ENCODE measurements at regions not wholly inside any gene's neighbourhood (a gene's known extent, or its start where the extent isn't known, plus 50 kb on each side); places are given as distances from the start of the nearest gene placed in this dataset.

DNA sequence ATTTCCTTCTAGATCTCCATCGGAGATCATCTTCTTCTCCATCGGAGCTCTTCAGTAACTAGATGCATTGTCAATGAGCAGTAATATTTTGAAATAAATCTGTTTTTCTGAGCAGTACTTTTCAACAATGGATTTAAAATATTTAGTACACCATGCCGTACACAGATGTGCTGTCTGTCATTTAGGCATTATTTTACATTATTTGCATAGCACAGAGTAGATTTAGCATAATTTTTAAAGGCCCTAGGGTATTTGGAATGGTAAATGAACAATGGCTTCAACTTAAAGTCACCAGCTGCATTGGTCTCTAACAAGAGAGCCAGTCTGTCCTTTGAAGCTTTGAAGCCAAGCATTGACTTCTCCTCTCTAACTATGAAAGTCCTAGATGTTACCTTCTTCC is 95.4 kb upstream of the ANKFN1 start:
- no peak for DNase-seq
- TF ChIP-seq POLR2A (IDR thresholded peaks at IDR 0.05; ENCODE audit: low read length) (no peak), GATA1 (IDR thresholded peaks at IDR 0.05; ENCODE audit: low read depth, low read length) (no peak)

DNA sequence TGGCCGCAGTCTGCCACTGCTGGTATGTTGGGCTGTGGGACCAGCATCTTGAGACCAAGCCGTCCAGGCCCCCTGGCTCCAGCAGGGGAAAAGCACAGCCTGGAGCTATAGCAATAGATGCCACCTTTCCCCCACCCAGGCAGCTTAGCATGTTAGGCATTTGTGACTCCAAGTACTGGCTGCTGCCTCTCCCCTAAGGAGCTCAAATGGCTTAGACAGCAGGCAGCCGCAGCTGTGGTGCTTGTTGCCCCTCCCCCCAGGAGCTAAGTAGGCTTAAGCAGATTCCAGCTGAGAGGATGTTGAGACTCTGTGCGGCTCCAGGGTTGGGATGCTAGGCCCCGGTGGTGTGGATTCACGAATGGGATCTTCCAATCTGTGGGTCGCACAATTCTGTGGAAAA is 88.8 kb upstream of the ANKFN1 start:
- DNase-seq = no peak
- TF ChIP-seq GATA1 (IDR thresholded peaks at IDR 0.05; ENCODE audit: low read depth, low read length) (no peak), POLR2A (IDR thresholded peaks at IDR 0.05; ENCODE audit: low read length) (no peak)

DNA sequence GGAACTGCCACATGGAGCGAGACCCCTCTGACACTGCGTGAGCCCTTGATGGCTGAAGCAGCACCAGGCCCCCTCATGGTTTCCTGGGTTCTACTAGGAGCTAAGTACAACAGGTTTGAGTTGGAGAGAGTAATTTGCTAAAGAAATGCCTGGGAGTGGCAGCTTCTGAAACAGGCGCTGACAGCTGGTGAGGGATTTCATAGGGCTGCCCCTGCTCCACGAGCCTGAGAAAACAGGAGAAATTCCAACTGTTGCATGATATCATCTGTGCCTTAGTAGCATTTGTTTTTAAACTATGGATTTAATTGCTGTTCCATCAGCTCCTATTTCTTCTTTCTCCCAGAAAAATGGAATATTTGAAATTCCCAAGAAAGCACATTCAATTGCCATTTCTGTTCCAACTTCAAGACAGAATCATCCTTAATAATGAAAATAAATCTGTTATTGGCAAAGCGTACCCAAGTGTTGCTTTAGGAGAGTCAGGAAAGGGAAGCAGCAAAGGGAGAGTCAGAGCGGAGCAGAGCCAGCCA is 78.8 kb upstream of the ANKFN1 start:
- DNase-seq = no peak
- TF ChIP-seq GATA1 (IDR thresholded peaks at IDR 0.05; ENCODE audit: low read depth, low read length) (no peak), POLR2A (IDR thresholded peaks at IDR 0.05; ENCODE audit: low read length) (no peak)

DNA sequence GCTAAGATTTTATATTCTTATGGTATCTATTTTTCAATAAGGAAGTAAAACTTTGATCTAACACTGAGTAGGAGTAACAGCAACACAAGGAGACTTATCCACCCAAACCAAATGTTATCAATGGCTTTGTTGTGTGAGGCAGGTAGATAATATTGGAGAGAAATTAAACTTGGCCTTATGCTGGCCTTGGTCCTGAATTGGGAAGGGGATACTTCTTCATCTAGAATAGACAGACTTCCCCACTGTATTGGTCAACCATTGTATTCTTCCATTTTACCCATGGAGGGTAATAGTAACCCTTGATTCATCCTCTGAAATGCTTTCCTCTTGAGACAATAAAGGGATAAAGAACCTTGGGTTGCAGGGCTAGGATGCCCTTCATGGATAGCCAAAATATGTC is 76.3 kb upstream of the ANKFN1 start:
- no peak for DNase-seq
- TF ChIP-seq GATA1 (IDR thresholded peaks at IDR 0.05; ENCODE audit: low read depth, low read length) (no peak), POLR2A (IDR thresholded peaks at IDR 0.05; ENCODE audit: low read length) (no peak)

DNA sequence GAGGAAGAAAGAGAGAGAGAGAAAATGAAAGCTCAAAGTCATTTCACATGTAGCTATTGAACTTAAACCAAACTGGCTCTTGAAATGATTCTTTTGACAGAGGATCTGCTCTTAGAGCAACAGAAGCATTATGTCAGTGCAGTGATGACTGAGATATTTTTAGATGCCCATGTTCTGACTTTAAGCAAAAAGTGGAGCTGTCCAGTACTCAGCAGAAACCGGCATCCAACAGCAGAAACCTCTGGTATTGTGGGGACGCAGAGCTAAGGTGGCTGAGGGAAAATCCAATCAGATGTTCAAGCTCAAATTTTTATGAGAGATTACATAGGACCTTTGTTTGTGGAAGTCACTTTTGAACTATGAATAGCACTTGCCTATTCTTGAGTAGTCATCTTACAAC is 69.8 kb upstream of the ANKFN1 start:
- TF ChIP-seq GATA1 (IDR thresholded peaks at IDR 0.05; ENCODE audit: low read depth, low read length) = no peak
- no peak for TF ChIP-seq POLR2A (IDR thresholded peaks at IDR 0.05; ENCODE audit: low read length)
- no peak for DNase-seq

DNA sequence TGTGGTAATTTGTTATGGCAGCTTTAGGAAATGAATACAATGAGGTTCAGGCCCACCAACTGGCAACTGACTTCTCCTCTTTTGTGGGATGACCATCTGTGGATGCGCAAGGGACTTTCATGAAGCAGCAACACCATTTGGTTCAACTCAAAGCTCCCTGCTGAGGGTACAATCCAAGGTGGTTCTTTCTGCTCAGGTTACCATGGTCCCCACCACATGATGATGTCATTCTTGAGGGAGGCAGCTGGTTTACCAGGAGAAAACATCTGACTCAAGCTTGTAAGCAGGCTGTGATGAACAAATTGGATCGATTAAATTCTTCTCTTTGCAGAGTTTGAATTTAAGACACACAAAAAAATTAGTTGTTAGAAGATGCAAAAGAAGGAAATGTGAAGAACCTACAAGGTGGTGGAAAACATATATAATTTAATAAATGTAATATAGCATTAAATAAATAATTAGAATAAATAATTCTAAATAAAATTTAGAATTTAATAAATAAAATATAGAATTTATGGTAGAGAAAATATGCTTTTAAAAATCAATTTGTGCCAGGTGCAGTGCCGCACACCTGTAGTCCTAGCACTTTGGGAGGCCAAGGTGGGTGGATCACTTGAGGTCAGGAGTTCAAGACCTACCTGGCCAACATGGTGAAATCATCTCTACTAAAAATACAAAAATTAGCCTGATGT is 67.6 kb upstream of the ANKFN1 start:
- TF ChIP-seq GATA1 (IDR thresholded peaks at IDR 0.05; ENCODE audit: low read depth, low read length) = no peak
- TF ChIP-seq POLR2A (IDR thresholded peaks at IDR 0.05; ENCODE audit: low read length) = no peak
- DNase-seq = no peak

DNA sequence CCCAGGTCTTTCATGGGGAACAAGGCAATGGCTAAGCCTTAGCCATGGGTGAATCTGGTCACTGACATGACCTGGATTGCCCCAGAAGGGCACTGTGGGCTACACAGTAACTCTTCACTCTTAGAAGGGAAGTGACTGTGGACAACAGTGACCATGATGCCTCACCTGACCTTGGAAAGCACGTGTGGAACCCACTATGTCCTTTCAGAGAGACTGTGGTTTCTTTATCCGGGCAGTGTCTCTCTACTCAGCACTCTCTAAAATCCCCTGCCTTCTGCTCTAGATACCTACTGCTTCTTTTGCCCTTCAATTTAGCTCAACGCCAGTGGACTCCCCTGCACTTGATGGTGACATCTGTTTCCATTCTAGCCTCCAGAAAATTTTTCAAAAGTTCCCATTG is 66.1 kb upstream of the ANKFN1 start:
- TF ChIP-seq POLR2A (IDR thresholded peaks at IDR 0.05; ENCODE audit: low read length) (no peak), GATA1 (IDR thresholded peaks at IDR 0.05; ENCODE audit: low read depth, low read length) (no peak)
- DNase-seq = no peak

DNA sequence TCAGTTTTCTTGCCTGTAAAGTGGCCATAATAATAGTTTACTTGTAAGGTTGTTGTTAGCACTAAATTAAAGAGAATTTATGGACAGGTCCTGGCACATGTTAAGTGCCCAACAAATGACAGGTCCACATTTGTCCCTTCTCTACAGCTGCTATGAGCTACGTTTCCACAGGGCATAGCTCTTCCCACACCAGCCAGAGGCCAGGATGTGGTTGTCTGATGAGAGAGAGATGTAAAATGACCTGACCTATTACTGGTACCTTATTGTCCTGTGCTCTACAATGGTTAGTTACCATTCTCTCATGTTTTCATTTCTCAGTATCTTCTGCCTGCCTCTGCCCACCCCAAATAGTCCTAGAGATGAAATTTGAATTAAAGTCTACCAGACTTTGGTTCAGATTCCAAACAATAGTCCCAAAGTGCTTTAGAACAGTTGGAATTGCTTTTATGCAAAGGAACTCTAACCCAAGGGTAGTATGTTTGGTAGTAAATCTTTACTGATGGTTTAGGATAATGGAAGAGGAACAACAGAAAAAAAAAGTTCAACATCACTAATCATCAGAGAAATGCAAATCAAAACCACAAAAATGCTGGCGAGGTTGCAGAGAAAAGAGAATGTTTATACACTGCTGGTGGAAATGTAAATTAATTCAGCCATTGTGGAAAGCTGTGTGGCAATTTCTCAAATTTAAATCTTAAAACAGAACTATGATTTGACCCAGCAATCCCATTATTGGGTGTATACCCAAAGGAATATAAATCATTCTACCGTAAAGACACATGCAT is 57.1 kb upstream of the ANKFN1 start:
- TF ChIP-seq GATA1 (IDR thresholded peaks at IDR 0.05; ENCODE audit: low read depth, low read length) (no peak), POLR2A (IDR thresholded peaks at IDR 0.05; ENCODE audit: low read length) (no peak)
- no peak for DNase-seq

DNA sequence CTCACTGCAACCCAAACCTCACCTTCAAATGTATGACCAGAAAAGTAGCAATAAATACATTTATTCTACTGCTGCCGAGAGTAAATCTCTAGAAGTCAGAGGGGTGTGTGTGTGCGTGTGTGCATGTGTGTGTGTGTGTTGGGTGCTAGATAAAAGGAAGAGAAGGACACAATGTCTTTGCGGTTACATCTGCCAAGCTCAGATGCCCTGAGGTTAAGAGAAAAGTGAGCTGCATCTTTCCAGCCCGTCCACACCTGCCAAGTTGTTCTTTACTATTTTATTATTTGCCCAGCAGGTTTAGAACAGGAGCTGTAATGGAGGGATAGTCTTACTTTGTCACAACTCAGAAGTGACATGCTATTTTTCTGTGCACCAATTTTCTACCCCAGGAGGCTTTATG is 54.5 kb upstream of the ANKFN1 start:
- TF ChIP-seq POLR2A (IDR thresholded peaks at IDR 0.05; ENCODE audit: low read length) (no peak), GATA1 (IDR thresholded peaks at IDR 0.05; ENCODE audit: low read depth, low read length) (no peak)
- DNase-seq = no peak

DNA sequence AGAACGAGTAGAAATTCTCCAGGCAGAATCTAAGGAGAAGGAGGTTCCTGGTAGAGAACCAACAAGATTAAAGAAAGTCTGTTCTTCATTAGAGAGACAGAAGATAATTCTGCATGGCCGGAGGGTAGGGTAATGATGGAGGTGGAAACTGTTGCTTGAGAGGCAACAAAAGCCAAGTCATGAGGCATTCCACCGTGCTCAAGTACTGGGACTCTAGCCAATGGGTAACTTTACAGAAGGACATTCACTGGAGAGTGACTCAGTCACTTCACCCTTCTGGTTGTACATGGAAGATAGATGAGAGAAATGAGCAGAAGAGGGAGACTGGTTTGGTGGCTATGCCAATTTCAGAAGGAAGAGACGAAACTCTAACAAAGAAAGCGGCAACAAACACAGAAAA is 53.6 kb upstream of the ANKFN1 start:
- TF ChIP-seq POLR2A (IDR thresholded peaks at IDR 0.05; ENCODE audit: low read length) (no peak), GATA1 (IDR thresholded peaks at IDR 0.05; ENCODE audit: low read depth, low read length) (no peak)
- no peak for DNase-seq

All from erythroblast (primary cell).